HG03565 (cell line): ENCODE measurements at regions not wholly inside any gene's neighbourhood (a gene's known extent, or its start where the extent isn't known, plus 50 kb on each side); places are given as distances from the start of the nearest gene placed in this dataset.

Source experiments
- ATAC-seq: cut with Tn5 transposase; IDR thresholded peaks from one replicate; pipeline ENCODE4 v1.9.1; 2021; ENCODE audit warnings: mild to moderate bottlenecking, moderate library complexity; ENCODE audit not compliant: unreplicated experiment

GRCh38 chr5:6831678-6832671 lies 118.7 kb downstream of the TENT4A start:
- no peak for ATAC-seq

- no peak for ATAC-seq
Measured at GRCh38 chr5:6832994-6833393, 119.8 kb downstream of the TENT4A start.

GRCh38 chr5:6833406-6833805 lies 120.2 kb downstream of the TENT4A start:
- no peak for ATAC-seq

GRCh38 chr5:6837095-6837494 lies 123.9 kb downstream of the TENT4A start:
- no peak for ATAC-seq

GRCh38 chr5:6837519-6838110 lies 124.4 kb downstream of the TENT4A start:
- no peak for ATAC-seq

- ATAC-seq: no peak
Measured at GRCh38 chr5:6838736-6839135, 125.5 kb downstream of the TENT4A start.

GRCh38 chr5:6840136-6840793 lies 127.0 kb downstream of the TENT4A start:
- no peak for ATAC-seq

GRCh38 chr5:6843335-6843734 lies 130.1 kb downstream of the TENT4A start:
- ATAC-seq: no peak

GRCh38 chr5:6843821-6844220 lies 130.6 kb downstream of the TENT4A start:
- no peak for ATAC-seq

GRCh38 chr5:6845856-6846255 lies 132.6 kb downstream of the TENT4A start:
- ATAC-seq: no peak

- no peak for ATAC-seq
Measured at GRCh38 chr5:6847870-6848269, 134.6 kb downstream of the TENT4A start.

GRCh38 chr5:6849316-6850105 lies 136.3 kb downstream of the TENT4A start:
- no peak for ATAC-seq

GRCh38 chr5:6850106-6850432 lies 136.8 kb downstream of the TENT4A start:
- ATAC-seq: no peak

- ATAC-seq: no peak
Measured at GRCh38 chr5:6856653-6857052, 143.4 kb downstream of the TENT4A start.

GRCh38 chr5:6858419-6858818 lies 145.2 kb downstream of the TENT4A start:
- no peak for ATAC-seq

GRCh38 chr5:6859023-6859422 lies 145.8 kb downstream of the TENT4A start:
- no peak for ATAC-seq

GRCh38 chr5:6859951-6860638 lies 146.9 kb downstream of the TENT4A start:
- no peak for ATAC-seq

GRCh38 chr5:6861036-6861435 lies 147.8 kb downstream of the TENT4A start:
- no peak for ATAC-seq

GRCh38 chr5:6861667-6862066 lies 148.4 kb downstream of the TENT4A start:
- no peak for ATAC-seq

GRCh38 chr5:6862306-6862705 lies 149.1 kb downstream of the TENT4A start:
- ATAC-seq: no peak
